Nephron progenitor cell (in vitro differentiated cells): ENCODE measurements at regions not wholly inside any gene's neighbourhood (a gene's known extent, or its start where the extent isn't known, plus 50 kb on each side); places are given as distances from the start of the nearest gene placed in this dataset.

ENCODE experiments used
- DNase-seq: peaks from one replicate; pipeline ENCODE4 v3.0.0; 2021
- H3K27ac Mint-ChIP-seq: 2 replicates; pipeline ENCODE4 v1.8.0; 2021; ENCODE audit warnings: mild to moderate bottlenecking, moderate library complexity, mixed read lengths
- H3K27me3 Mint-ChIP-seq: 2 replicates; pipeline ENCODE4 v1.8.0; 2021; ENCODE audit warnings: mild to moderate bottlenecking, low read depth, mixed read lengths; ENCODE audit not compliant: poor library complexity
- H3K36me3 Mint-ChIP-seq: 2 replicates; pipeline ENCODE4 v1.8.0; 2021; ENCODE audit warnings: low read depth, mixed read lengths
- H3K4me1 Mint-ChIP-seq: 2 replicates; pipeline ENCODE4 v1.8.0; 2021; ENCODE audit warnings: mixed read lengths
- H3K4me3 Mint-ChIP-seq: 2 replicates; pipeline ENCODE4 v1.8.0; 2021; ENCODE audit warnings: mild to moderate bottlenecking, moderate library complexity, mixed read lengths
- H3K9me3 Mint-ChIP-seq: 2 replicates; pipeline ENCODE4 v1.8.0; 2021; ENCODE audit warnings: mild to moderate bottlenecking, moderate library complexity, mixed read lengths
- TF ChIP-seq, protein P1 (sequence below): fragments of 200-600 bp; sonication (generic); IDR thresholded peaks from 2 replicates; pipeline ENCODE4 v1.5.0; 2021; ENCODE audit warnings: antibody characterized with exemption

DNA sequence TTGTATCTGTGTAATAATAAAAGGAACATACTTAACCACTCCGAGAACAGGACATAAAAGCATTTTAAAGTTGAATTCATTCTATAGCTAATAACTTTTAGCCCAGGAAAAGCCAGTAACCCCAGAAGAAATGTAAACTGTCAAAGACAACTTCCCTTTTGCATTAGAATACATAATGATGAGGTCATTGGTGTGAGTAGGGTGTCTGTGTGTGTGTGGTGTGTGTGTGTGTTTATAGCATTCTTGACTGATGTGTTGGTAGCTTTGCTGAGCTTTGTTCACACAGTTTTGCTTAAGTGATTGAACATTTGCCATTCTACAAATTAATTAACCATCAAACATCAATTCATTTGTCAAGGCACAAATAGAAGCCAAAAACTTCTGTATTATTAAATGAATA is 559.6 kb downstream of the ARAP2 start:
- no peak overlapping the region for H3K27ac Mint-ChIP-seq
- no peak for DNase-seq
- H3K4me3 Mint-ChIP-seq, result no peak overlapping the region
- peaks cover 3% of the 10 kb centered on the region for H3K27me3 Mint-ChIP-seq
- H3K9me3 Mint-ChIP-seq, result peaks cover 28% of the 10 kb centered on the region
- peaks cover 4% of the 10 kb centered on the region for H3K36me3 Mint-ChIP-seq
- H3K4me1 Mint-ChIP-seq, result no peaks in the 10 kb centered on the region
- TF ChIP-seq, protein P1, sequence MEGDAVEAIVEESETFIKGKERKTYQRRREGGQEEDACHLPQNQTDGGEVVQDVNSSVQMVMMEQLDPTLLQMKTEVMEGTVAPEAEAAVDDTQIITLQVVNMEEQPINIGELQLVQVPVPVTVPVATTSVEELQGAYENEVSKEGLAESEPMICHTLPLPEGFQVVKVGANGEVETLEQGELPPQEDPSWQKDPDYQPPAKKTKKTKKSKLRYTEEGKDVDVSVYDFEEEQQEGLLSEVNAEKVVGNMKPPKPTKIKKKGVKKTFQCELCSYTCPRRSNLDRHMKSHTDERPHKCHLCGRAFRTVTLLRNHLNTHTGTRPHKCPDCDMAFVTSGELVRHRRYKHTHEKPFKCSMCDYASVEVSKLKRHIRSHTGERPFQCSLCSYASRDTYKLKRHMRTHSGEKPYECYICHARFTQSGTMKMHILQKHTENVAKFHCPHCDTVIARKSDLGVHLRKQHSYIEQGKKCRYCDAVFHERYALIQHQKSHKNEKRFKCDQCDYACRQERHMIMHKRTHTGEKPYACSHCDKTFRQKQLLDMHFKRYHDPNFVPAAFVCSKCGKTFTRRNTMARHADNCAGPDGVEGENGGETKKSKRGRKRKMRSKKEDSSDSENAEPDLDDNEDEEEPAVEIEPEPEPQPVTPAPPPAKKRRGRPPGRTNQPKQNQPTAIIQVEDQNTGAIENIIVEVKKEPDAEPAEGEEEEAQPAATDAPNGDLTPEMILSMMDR, result no peak

DNA sequence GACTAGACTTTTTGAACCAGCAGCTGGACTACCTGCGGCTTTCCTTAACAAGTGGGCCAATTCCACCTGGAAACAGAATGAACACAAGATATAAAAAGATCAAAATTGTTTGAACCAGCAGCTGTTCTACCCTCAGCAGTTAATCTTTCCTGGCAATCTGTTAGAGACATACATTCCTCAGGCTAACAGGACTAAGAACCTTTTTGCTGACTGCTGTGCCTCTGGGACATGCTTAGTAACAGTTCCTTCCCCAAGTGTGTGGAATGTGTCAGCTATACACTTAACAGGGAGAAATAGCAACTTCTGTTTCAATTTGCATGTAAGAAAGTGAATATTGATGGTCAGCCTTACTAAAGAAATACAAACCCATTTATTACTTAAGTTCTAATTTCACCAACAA is 554.4 kb downstream of the ARAP2 start:
- no peak for DNase-seq
- TF ChIP-seq, protein P1, result no peak
- no peaks in the 10 kb centered on the region for H3K4me1 Mint-ChIP-seq
- no peaks in the 10 kb centered on the region for H3K9me3 Mint-ChIP-seq
- H3K36me3 Mint-ChIP-seq, result no peaks in the 10 kb centered on the region
- no peak overlapping the region for H3K4me3 Mint-ChIP-seq
- no peaks in the 10 kb centered on the region for H3K27me3 Mint-ChIP-seq
- no peak overlapping the region for H3K27ac Mint-ChIP-seq

DNA sequence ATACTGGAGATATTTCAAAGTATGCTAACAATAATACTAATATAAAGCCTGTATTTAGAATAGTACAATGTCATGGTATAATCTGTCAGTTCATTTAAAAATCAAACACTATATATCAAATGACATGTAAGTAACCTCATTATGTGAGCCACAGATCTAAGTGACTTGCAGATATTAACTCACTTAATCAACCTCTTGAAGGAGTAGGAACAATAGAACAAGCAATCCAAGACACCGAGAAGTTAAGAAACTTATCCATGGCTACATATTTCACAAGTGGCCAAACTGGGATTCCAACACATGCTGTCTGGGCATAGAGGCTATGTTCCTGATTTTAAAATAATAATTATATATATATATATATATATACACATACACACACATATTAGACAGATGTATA is 554.0 kb downstream of the ARAP2 start:
- TF ChIP-seq, protein P1, result no peak
- no peaks in the 10 kb centered on the region for H3K36me3 Mint-ChIP-seq
- no peak overlapping the region for H3K27ac Mint-ChIP-seq
- no peaks in the 10 kb centered on the region for H3K9me3 Mint-ChIP-seq
- DNase-seq, result no peak
- no peaks in the 10 kb centered on the region for H3K4me1 Mint-ChIP-seq
- no peak overlapping the region for H3K4me3 Mint-ChIP-seq
- H3K27me3 Mint-ChIP-seq, result no peaks in the 10 kb centered on the region

DNA sequence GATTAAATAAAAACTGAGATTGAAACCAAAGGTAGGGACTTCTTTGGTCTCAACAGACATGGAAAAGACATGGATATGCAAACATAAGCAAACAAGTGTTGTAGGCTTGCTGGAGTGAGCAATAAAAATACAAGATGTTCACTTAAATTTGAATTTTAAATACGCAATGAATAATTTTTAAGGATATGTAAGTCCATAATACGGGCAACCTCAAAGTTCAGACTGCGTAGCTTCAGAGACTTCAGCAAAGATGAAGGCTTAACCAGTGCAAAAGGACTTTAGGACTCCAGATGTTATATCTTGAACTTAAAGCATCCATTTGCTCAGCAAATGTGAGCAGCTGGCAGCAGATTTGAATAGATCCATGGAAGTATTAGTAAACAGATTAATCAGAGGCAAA is 549.3 kb downstream of the ARAP2 start:
- Mint-ChIP-seq H3K27me3 (no peaks in the 10 kb centered on the region), H3K36me3 (no peaks in the 10 kb centered on the region), H3K9me3 (no peaks in the 10 kb centered on the region), H3K27ac (no peak overlapping the region), H3K4me3 (no peak overlapping the region), H3K4me1 (no peaks in the 10 kb centered on the region)
- DNase-seq, result no peak
- TF ChIP-seq, protein P1, result no peak

DNA sequence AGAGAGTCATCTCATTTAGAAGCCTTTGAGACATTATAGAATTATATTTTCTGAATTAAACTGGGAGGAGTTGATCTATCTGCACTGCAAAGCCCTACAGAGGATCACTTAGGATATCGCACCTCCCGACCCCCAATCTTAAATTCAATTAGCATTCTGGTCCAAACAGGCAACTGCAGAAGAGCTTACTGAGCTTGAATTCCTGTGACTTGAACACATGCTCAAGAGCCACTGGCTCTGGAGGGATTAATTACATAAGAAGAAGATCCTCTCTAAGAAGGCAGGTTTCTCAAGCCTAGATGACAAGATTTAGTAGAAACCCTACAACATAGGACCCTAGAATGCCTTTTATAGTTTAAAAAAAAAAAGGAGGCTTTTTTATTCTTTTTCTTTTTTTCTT is 548.9 kb downstream of the ARAP2 start:
- no peak overlapping the region for H3K4me3 Mint-ChIP-seq
- H3K9me3 Mint-ChIP-seq, result no peaks in the 10 kb centered on the region
- H3K36me3 Mint-ChIP-seq, result no peaks in the 10 kb centered on the region
- no peaks in the 10 kb centered on the region for H3K27me3 Mint-ChIP-seq
- no peak for DNase-seq
- H3K4me1 Mint-ChIP-seq, result no peaks in the 10 kb centered on the region
- TF ChIP-seq, protein P1, result no peak
- H3K27ac Mint-ChIP-seq, result no peak overlapping the region

DNA sequence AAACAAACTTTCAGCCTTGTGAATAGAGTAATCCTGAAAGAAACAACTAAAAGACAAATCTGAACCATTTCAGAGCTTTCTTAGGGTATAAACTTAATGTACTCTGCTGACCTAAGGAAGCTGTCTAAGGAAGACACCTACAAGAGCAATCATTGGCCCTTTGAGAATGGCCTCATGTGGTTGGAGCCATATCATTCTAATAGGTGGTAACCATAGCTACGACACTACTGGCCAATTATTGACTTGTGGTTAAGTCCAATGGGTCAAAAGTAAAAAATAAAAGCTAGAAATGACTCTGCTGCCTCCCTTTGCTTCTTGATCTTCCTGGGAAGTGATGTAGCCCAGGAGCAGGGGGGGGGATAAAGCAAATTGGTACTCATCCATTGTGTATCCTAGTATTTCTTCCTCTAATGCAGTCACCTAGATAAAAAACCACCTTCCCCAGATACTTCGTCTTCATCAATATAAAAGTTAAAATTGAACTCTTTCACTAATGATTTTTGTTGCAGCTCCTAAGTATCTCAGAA is 547.0 kb downstream of the ARAP2 start:
- Mint-ChIP-seq H3K4me1 (no peaks in the 10 kb centered on the region), H3K27me3 (no peaks in the 10 kb centered on the region), H3K9me3 (no peaks in the 10 kb centered on the region), H3K36me3 (no peaks in the 10 kb centered on the region), H3K27ac (no peak overlapping the region), H3K4me3 (no peak overlapping the region)
- DNase-seq, result no peak
- TF ChIP-seq, protein P1, result no peak
